ENCODE measurements at regions not wholly inside any gene's neighbourhood (a gene's known extent, or its start where the extent isn't known, plus 50 kb on each side); places are given as distances from the start of the nearest gene placed in this dataset.
A peak's percentile ranks its signal among the peaks of the same experiment; 100 is the strongest.
"Not testable (repeated sequence)": the region's sequence is repeated elsewhere in the genome, so short reads cannot be mapped to it uniquely, and the experiment has no call there.

DNA sequence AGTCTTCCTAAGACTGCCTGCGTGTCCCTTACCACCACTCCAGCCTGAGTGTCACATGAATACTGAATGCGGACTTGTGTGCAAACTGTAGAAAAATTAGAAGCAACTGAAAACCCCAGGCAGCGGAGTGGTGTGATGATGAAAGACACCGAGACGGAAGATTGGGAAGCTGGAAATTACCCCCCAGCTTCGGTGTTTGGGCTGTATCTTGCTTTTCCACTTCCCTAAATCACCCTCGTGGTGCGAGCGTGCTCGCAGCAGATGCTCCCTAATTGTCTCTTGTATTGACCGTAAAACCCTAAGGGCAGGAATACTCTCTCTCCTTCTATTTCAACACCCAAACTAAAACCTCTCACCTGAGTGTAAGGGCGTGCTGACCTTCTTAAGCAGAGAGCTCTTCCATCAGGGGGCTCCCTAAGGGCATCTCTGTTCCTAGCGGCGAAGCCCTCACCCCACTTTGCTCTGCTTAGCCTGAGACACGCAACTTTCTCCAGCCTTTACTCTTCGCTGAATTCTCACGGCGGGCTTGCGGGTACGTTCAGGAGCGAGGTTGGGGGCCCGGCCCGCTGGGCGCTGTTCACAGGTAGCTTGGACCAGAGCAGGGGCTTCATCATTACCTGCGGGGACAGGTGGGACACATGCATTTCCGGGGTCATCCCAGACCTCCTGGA is 62.4 kb downstream of the CRYBB2 start:
- DNase-seq: no peak
- intact Hi-C loops (cut with DNase I): loop anchor here (10.0 kb wide), 1 partner anchor 303 kb away; no protein-coding TSS in a partner anchor

DNA sequence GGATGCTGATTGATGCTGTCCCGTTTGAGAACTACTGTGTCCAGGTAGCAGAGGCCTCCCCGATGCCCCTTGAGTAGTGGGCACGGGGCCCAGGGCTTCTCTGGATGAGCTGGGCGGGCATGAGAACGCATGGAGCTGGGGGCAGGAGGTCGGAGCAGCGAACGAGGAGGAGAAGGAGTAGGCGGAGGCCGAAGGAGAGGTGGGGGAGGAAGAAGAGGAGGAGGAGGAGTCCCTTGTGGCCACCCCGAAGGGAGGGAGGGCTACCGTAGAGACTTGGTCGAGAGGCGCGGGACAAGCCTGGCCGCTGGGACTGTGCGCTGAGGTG is 62.9 kb downstream of the CRYBB2 start:
- peak in 1 of 10 donors; percentile 59 for DNase-seq
- intact Hi-C loops (cut with DNase I): loop anchor here (10.0 kb wide), 1 partner anchor 302 kb away; no protein-coding TSS in a partner anchor

DNA sequence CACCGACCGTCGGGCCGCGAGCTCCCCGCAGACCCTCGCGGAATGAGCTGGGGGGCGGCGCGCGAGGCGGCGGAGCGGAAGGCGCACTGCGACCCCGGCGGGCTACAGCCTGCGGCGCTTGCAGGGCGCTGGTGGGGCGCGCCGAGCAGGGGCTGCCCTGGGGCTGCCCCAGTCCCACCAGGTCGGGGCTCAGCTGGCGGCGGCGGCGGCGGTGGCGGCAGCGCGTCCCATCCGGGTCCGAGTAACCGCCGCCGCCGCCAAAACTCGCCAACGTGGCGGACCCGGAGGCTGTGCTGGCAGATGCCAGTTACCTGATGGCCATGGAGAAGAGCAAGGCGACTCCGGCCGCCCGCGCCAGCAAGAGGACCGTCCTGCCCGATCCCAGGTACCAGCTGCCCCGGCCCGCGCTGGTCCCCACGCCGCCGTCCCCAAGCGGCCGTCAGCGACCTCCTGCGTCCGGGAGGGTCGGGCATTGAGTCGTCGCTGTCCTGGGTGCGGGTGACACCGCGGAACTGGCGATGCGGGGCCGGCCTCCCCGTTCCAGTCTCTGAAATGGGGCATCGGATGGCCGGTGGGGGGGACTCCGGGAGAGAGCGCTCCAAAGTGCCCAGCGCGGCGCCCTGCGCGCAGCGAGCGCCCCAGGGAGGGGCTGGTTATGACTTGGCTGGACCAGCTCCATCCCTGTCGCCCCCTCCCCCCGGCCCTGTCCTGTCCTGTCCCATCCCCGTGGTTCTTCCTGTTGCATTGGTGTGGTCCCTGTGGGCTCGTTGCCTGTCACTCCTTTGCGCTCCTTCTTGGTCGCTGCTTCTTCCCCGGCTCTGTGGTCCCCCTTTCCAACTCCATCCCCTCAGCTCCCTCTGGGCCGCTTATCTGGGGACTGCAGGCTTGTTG is 63.5 kb downstream of the CRYBB2 start:
- peak in 1 of 10 donors; percentile 73 for DNase-seq
- intact Hi-C loops (cut with DNase I): loop anchor here (10.0 kb wide), 1 partner anchor 302 kb away; no protein-coding TSS in a partner anchor

DNA sequence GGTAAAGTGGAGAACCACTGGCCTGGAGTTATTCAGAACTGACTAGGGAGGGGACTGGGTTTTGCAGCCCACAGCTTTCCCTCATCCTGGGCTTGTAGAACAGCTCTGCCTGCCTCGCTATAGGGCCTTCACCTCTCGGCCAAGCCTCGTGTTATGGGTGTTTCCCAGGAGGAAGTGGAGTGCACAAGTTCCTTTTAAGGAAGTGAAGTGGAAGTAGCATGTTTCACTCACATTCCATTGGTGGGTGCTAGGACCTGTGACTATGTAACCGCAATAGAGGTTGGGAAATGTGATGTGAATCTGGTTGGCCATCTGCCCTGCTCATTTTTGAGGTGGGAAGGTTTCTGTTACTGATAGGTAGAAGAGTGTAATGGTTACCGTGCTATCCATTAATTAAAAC is 69.0 kb downstream of the CRYBB2 start:
- not testable (repeated sequence) for DNase-seq
- intact Hi-C loops (cut with DNase I): loop anchor here (10.0 kb wide), 1 partner anchor 296 kb away; no protein-coding TSS in a partner anchor

DNA sequence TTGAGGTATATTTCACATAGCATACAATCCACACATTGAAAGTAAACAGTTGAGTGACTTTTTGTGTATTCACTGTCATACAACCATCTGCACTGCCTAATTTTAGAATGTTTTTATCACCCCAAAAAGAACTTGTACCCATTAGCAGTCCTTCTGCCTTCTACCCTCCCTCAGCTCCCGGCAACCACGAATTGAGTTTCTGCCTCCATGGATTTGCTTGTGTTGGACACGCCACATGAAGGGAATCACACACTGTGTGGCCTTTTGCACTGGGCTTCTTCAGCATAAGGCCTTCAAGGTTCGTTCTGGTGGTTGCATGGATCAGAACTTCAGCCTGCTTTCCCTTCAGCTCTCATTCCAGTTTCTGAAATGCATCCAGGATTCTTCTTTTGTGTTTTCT is 82.5 kb downstream of the CRYBB2 start:
- intact Hi-C loops (cut with DNase I); DNase-seq: not testable (repeated sequence)

DNA sequence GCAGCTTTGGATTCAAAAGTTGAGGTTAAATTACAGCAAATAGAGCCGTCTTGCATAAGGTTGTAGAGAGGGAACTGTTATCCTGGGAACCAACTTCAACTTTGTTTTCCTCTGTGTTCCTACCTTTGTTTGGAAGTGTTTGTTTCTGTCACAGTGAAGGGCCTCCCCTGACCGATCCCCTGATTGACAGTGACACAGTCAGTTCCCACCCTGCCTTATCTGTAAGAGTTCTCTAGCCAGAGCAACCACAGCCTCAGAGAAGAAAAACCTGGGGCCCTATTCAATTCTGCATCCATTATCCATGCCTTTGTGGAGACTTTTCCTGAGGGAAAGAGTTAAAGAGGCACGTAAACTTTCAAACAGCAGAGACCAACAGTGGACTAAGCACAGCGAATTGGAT is 90.1 kb downstream of the CRYBB2 start:
- intact Hi-C loops (cut with DNase I); DNase-seq: not testable (repeated sequence)

DNA sequence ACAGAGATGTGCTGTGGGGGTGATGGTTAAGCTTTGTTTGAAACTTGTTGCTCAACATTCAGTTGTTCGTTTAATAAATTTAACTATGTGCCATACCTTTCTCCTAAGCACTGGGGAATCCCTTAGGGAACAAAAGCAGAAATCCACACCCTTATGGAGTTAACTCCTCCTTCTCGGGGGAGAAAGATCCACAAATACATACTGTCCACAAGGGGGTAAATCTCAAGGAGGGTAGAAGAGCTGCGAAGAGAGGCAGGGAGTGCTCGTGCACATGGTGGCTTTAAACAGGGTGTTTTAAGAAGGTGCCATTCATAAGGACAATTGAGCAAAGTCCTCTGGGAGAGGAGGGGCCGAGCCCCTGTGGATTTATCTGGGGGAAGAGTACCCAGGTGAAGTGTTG is 92.5 kb downstream of the CRYBB2 start:
- intact Hi-C loops (cut with DNase I); DNase-seq: not testable (repeated sequence)

DNA sequence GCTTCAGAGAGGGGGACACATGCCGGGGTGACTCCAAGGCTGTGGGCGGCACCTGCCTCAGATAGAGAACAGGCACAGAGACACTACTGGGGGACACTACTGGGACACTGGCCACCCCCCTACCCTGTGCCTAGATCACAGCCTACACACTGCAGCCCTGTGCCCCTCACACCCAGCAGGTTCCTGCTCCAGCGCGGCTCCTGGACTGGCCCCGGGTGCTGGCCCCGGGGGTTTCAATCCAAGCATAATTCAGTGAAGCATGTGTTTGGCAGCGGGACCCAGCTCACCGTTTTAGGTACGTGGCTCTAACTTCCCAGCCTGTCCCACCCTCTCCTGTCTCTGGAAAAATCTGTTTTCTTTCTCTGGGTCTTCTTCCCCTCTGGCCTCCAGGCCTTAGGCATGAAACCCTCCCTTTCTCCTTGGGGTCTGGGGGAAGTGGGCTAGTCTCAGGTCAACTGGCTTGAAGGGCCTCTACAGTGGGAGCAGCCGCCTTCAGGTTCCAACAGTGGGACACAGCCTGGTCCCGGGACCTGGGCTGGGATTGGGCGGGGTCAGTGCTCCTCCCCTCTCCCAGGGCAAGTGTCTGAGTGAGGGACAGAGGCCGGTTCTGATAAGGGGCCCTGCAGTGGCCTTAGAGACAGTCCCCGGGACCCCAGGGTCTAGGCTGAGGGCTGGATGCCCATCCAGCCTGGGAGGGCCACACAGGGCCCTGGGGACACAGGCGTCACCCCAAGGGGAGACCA is 98.8 kb downstream of the CRYBB2 start:
- intact Hi-C loops (cut with DNase I): no loop called here
- DNase-seq: no peak

DNA sequence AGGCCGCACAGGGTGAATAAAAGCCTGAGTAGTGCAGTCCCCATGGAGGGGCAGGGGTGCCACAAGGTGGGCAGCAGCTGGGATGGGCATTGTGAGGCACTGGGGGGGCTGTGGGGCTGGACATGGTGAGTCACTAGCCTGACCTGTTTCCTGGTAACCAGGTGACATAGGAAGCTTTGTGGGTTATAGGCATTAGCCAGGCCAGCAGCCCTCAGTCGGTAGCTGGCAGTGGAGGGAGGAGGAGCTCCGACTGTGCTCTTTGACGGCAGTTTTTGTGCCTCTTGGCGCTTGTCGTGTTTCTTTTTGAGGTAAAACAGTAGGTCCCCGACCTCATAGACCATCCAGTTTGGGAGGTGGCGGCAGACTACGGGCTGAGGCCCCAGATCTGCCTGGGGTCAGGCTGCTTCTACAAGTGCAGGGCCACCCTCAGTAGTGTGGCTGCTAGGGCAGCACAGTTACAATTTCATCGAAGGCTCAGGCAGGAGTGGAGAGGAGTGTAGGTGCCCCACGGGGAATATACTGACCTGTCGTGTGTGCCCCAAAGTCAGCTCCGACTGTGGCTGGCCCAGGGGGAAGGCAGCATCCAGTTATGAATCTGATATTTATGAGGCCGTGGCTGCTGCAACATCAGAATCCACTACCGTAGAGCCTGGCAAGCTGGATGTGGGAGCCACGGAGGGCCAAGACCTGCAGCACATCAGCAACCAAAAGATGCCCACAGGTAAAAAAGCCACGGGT is 107.7 kb downstream of the CRYBB2 start:
- intact Hi-C loops (cut with DNase I): no loop called here
- no peak for DNase-seq

DNA sequence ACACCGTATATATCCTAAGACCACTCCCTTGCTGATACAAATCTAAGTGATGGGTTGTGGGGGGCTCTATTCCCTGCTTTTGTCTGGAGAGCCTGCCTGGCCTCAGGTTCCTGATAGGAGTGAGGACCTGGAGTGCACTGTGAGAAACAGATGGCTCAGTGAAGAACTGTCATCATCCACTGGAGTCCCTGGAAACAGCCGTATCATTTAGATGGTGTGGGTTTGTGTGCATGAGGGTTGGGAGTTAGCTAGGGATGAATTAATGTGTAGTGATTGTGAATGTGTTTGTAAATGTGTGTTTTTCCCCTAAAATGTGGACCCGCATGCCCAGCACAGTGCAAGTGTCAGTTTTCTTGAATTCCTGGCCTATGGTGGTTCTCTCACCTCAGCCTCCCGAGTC is 111.6 kb downstream of the CRYBB2 start:
- DNase-seq: no peak
- intact Hi-C loops (cut with DNase I): no loop called here

DNA sequence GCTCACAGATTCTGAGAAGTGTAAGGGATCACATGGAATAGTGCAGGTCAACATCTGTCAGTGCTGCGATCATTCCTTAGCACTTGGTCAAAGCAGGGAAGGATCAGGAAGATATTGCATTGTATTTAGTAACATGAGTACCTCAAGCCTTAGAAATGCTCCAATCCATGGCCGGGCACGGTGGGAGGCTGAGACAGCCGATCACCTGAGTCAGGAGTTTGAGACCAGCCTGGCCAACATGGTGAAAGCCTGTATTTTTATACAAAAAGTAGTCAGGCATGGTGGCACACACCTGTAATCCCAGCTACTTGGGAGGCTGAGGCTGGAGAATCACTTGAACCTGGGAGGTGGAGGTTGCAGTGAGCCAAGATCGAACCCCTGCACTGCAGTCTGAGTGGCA is 112.5 kb downstream of the CRYBB2 start:
- intact Hi-C loops (cut with DNase I); DNase-seq: not testable (repeated sequence)

DNA sequence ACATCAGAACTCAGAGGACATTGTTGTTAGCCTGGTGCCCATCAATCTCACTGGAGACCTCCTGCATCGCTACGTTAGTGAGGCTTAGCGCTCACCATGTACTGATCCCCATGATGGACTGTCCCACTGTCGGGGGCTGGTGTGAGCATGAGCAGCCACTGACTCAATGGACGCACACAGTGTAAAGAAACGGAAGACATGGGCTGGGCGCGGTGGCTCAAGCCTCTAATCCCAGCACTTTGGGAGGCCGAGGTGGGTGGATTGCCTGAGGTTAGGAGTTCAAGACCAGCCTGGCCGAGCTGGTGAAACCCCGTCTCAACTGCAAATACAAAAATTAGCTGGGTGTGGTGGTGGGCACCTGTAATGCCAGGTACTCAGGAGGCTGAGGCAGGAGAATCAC is 112.9 kb downstream of the CRYBB2 start:
- intact Hi-C loops (cut with DNase I): no loop called here

DNA sequence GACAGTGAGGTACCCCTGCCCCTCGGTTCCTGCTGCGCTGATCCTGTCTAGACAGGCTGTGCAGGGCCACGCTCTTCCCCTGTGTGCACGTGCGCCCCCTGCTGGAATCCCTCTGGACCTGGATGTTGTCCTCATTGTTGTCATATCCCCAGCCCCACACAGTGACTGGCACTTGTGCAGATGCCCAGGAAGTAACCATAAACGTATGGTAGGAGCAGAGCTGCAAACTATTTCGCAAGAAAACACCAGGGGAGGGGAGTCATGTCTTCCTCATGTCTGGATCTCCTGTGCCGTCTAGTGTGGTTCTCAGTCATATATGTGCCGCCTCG is 114.7 kb downstream of the CRYBB2 start:
- intact Hi-C loops (cut with DNase I): loop anchor here (2.0 kb wide), 1 partner anchor 131 kb away; no protein-coding TSS in a partner anchor
- DNase-seq: peak in 8 of 10 donors; percentile 26 to 93 (median 57)

More for the DNA sequence above, 112.9 kb downstream of the CRYBB2 start:
- DNase-seq: peak in 2 of 10 donors; percentile 49 to 53

DNA sequence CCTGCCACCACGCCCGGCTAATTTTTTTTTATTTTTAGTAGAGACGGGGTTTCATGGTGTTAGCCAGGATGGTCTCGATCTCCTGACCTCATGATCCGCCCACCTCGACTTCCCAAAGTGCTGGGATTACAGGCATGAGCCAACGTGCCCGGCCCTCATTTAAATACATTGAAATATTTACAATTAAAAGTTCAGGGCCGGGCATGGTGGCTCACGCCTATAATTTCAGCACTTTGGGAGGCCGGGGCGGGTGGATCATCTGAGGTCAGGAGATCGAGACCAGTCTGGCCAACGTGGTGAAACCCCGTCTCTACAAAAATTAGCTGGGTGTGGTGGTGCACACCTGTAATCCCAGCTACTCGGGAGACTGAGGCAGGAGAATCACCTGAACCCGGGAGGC is 115.2 kb downstream of the CRYBB2 start:
- DNase-seq: peak in 2 of 10 donors; percentile 36 to 44
- intact Hi-C loops (cut with DNase I): loop anchor here (2.0 kb wide), 1 partner anchor 132 kb away; no protein-coding TSS in a partner anchor

DNA sequence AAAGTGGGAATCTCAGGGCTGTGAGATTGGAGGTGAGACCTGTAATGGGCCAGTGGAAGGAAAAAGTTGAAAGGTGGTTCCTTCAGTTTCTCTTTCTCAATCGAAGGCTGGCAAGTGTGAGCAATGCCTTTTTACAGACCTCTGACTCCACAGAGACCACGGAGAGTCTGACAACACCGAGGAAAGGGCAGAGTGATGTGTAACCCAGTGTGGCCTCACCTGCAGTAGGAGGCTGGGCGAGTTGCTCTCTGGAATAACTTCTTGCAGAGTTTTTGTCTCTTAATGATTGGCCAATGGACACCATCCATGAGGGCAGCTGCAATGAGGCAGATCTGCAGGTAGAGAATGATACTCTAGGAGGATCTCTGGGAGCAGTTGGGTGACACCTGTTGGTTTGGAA is 115.8 kb downstream of the CRYBB2 start:
- not testable (repeated sequence) for DNase-seq
- intact Hi-C loops (cut with DNase I): loop anchor here (2.0 kb wide), 1 partner anchor 132 kb away; no protein-coding TSS in a partner anchor

DNA sequence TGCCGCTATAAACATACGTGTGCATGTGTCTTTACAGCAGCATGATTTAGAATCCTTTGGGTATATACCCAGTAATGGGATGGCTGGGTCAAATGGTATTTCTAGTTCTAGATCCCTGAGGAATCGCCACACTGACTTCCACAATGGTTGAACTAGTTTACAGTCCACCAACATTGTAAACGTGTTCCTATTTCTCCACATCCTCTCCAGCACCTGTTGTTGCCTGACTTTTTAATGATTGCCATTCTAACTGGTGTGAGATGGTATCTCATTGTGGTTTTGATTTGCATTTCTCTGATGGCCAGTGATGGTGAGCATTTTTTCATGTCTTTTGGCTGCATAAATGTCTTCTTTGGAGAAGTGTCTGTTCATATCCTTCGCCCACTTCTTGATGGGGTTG is 121.1 kb downstream of the CRYBB2 start:
- intact Hi-C loops (cut with DNase I); DNase-seq: not testable (repeated sequence)

DNA sequence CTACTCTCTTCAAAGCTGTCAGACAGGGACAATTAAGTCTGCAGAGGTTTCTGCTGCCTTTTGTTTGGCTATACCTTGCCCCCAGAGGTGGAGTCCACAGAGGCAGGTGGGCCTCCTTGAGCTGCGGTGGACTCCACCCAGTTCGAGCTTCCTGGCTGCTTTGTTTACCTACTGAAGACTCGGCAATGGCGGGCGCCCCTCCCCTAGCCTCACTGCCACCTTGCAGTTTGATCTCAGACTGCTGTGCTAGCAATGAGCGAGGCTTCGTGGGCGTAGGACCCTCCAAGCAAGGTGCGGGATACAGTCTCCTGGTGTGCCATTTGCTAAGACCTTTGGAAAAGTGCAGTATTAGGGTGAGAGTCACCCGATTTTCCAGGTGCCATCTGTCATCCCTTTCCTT is 124.9 kb downstream of the CRYBB2 start:
- peak in 1 of 10 donors; percentile 41 for DNase-seq
- intact Hi-C loops (cut with DNase I): not testable (repeated sequence)

DNA sequence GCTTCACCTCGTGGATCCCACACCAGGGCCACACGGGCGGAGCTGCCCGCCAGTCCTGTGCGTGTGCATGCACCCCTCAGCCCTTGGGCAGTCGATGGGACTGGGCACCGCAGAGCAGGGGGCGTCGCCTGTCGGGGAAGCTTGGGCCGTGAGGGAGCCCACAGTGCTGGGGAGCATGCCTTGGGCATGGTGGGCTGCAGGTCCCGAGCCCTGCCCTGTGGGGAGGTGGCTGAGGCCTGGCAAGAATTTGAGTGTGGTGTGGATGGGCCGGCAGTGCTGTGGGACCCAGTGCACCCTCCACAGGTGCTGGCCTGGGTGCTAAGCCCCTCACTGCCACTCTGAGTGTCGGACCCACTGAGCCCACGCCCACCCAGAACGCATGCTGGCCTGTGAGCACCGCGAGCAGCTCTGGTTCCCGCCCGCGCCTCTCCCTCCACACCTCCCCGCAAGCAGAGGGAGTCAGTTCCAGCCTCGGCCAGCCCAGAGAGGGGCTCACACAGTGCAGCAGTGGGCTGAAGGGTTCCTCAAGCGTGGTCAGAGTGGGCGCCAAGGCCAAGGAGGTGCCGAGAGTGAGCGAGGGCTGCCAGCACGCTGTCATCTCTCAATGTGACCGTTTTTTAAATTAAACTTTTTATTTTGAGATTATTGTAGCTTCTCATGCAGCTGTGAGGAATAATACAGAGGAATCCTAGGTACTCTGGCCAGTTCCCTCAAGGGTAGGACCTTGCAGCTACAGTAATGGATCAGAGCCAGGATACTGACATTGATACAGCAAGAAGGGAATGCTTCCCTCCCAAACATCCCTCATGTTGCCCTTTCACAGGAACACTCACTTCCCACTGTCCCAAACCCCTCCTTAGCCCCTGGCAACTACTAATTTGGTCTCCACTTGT is 127.7 kb downstream of the CRYBB2 start:
- peak in 3 of 10 donors; percentile 47 to 55 (median 55) for DNase-seq
- intact Hi-C loops (cut with DNase I): no loop called here

DNA sequence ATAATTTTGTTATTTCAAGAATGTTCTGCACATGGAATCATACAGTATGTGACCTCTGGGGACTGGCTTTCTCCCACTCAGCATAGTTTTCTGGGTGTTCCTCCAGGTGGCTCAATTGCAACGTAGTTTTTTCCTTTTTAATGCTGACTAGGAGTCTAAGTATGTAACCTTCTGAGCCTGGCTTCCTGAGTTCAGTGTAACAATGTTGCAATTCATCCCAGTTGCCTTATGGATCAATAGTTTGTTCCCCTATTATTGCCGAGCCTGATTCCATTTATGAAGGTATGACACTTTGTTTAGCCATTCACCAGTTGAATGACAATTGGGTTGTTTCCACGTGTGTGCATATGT is 128.3 kb downstream of the CRYBB2 start:
- intact Hi-C loops (cut with DNase I): no loop called here

More for the DNA sequence above, 128.3 kb downstream of the CRYBB2 start:
- DNase-seq: no peak

Measured in posterior cingulate gyrus (tissue), 11 donors.